WERI-Rb-1 (cell line): ENCODE measurements at regions not wholly inside any gene's neighbourhood (a gene's known extent, or its start where the extent isn't known, plus 50 kb on each side); places are given as distances from the start of the nearest gene placed in this dataset.

Source experiments
- DNase-seq: peaks from one replicate; pipeline ENCODE4 v3.0.0-alpha.2; 2020
- H3K27ac ChIP-seq: fragments of 250-450 bp; sonication (Bioruptor Pico); 2 replicates; pipeline ENCODE4 v1.5.1; 2020; ENCODE audit warnings: mild to moderate bottlenecking, moderate library complexity
- H3K27me3 ChIP-seq: fragments of 250-450 bp; sonication (Bioruptor Pico); 2 replicates; pipeline ENCODE4 v1.5.1; 2021; ENCODE audit warnings: mild to moderate bottlenecking, low read depth, moderate library complexity; ENCODE audit not compliant: insufficient read depth, severe bottlenecking
- H3K36me3 ChIP-seq: fragments of 250-450 bp; sonication (Bioruptor Pico); 2 replicates; pipeline ENCODE4 v1.5.1; 2020; ENCODE audit warnings: mild to moderate bottlenecking, moderate library complexity
- H3K4me3 ChIP-seq: 2 replicates; pipeline ENCODE4 v1.5.1; 2011; ENCODE audit warnings: low read depth, mild to moderate bottlenecking, control low read depth, low read length
- H3K9me3 ChIP-seq: fragments of 250-450 bp; sonication (Bioruptor Pico); 2 replicates; pipeline ENCODE4 v1.5.1; 2021; ENCODE audit warnings: mild to moderate bottlenecking, moderate library complexity; ENCODE audit not compliant: severe bottlenecking
- CTCF ChIP-seq: IDR thresholded peaks from 2 replicates; pipeline ENCODE4 v1.5.1; 2011; ENCODE audit warnings: low read depth, mild to moderate bottlenecking, control low read depth, inconsistent platforms, low read length

- Histone ChIP-seq H3K4me3 (no peak overlapping the region), H3K27ac (no peak overlapping the region), H3K27me3 (peaks cover 26% of the 10 kb centered on the region), H3K36me3 (no peaks in the 10 kb centered on the region), H3K9me3 (peaks cover 7% of the 10 kb centered on the region)
- no peak for TF ChIP-seq CTCF
- DNase-seq = no peak
These were observed 569.6 kb upstream of the TUSC1 start for GRCh38 chr9:26247861-26248260.

GRCh38 chr9:26244661-26245451, 566.6 kb upstream of the TUSC1 start:
- H3K27ac ChIP-seq = no peak overlapping the region
- H3K36me3 ChIP-seq = no peaks in the 10 kb centered on the region
- peaks cover 3% of the 10 kb centered on the region for H3K9me3 ChIP-seq
- H3K27me3 ChIP-seq = peaks cover 32% of the 10 kb centered on the region
- no peak for TF ChIP-seq CTCF
- no peak overlapping the region for H3K4me3 ChIP-seq
- DNase-seq = no peak

GRCh38 chr9:26243726-26244125, 565.5 kb upstream of the TUSC1 start:
- Histone ChIP-seq H3K4me3 (no peak overlapping the region), H3K9me3 (no peaks in the 10 kb centered on the region), H3K27me3 (peaks cover 28% of the 10 kb centered on the region), H3K36me3 (no peaks in the 10 kb centered on the region), H3K27ac (no peak overlapping the region)
- no peak for TF ChIP-seq CTCF
- no peak for DNase-seq

GRCh38 chr9:26243029-26243697, 564.9 kb upstream of the TUSC1 start:
- H3K27me3 ChIP-seq = peaks cover 25% of the 10 kb centered on the region
- H3K27ac ChIP-seq = no peak overlapping the region
- DNase-seq = no peak
- no peaks in the 10 kb centered on the region for H3K36me3 ChIP-seq
- H3K4me3 ChIP-seq = no peak overlapping the region
- no peak for TF ChIP-seq CTCF
- H3K9me3 ChIP-seq = no peaks in the 10 kb centered on the region

GRCh38 chr9:26240020-26240419, 561.8 kb upstream of the TUSC1 start:
- Histone ChIP-seq H3K4me3 (no peak overlapping the region), H3K27ac (no peak overlapping the region), H3K36me3 (no peaks in the 10 kb centered on the region), H3K27me3 (peaks cover 11% of the 10 kb centered on the region), H3K9me3 (no peaks in the 10 kb centered on the region)
- no peak for DNase-seq
- no peak for TF ChIP-seq CTCF
